Coronary artery (tissue), 2 donors: ENCODE measurements at regions not wholly inside any gene's neighbourhood (a gene's known extent, or its start where the extent isn't known, plus 50 kb on each side); places are given as distances from the start of the nearest gene placed in this dataset.

Experiments
- DNase-seq: peaks from one replicate; pipeline ENCODE4 v3.0.0-alpha.2; 2017; ENCODE audit warnings: low spot score
- H3K27ac ChIP-seq, 2 donors: fragments of 200-600 bp; sonication (generic); one replicate each; pipeline ENCODE4 v1.5.1; 2016 to 2019
- H3K4me3 ChIP-seq: fragments of 200-600 bp; sonication (generic); 2 replicates; pipeline ENCODE4 v1.5.1; 2016; ENCODE audit warnings: mild to moderate bottlenecking, moderate library complexity
- TF ChIP-seq, protein P1 (sequence below): fragments of 200-600 bp; sonication (generic); IDR thresholded peaks from one replicate; pipeline ENCODE4 v1.5.1; 2019; ENCODE audit warnings: antibody characterized with exemption

DNA sequence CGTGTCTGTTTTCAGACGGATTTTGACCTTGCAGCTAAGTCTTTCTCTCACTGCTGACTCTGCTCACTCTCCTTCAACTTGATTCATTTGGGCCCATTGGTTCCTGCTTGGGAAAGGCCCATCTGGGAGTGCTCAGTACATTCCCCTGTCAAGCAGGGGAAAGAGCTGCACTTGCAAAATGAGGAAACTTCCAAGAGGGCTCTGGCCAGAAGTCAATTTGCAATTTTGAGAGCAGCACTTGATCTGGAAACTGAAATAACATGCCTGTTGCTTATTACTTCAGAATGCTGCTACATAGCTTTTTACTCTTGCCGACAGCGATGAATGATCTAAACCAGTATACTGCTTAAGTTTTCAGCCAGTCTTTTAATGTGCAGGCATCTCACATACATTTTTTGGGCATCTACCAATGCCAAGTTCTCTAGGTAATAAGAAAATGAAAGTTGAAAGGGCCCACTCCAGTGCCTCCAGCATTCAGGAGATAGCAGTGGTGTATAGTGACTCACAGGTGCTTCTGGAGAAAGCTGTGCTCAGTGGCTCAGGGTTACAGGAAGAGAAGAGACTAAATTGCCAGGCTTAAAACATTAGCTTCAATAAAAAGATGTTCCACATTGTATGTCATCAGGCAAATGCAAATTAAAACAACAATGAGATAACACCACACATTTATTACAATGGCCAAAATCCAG is 70.1 kb upstream of the RORA start:
- H3K4me3 ChIP-seq = no peak overlapping the region
- H3K27ac ChIP-seq = no peak overlapping the region
- DNase-seq = no peak
- TF ChIP-seq, protein P1, sequence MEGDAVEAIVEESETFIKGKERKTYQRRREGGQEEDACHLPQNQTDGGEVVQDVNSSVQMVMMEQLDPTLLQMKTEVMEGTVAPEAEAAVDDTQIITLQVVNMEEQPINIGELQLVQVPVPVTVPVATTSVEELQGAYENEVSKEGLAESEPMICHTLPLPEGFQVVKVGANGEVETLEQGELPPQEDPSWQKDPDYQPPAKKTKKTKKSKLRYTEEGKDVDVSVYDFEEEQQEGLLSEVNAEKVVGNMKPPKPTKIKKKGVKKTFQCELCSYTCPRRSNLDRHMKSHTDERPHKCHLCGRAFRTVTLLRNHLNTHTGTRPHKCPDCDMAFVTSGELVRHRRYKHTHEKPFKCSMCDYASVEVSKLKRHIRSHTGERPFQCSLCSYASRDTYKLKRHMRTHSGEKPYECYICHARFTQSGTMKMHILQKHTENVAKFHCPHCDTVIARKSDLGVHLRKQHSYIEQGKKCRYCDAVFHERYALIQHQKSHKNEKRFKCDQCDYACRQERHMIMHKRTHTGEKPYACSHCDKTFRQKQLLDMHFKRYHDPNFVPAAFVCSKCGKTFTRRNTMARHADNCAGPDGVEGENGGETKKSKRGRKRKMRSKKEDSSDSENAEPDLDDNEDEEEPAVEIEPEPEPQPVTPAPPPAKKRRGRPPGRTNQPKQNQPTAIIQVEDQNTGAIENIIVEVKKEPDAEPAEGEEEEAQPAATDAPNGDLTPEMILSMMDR = no peak

DNA sequence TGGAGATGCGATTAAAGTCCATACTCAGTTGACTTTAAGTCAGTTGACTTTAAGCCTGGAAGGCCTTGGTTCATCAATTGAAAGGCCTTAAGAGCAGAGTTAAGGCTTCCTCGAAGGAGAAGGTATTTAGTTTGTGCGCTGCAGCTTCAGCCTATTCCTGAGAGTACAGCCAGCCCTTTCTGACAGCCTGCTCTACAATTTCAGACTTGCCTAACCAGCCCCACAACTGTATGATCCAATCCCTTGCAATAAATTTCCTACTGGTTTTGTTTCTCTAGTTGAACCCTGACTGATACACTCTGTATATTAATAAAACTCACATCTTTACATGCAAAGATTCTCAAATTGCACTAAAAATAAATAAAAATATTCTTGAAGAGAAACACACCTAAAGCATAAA is 66.1 kb upstream of the RORA start:
- H3K27ac ChIP-seq = no peak overlapping the region
- TF ChIP-seq, protein P1 = no peak
- DNase-seq = no peak
- H3K4me3 ChIP-seq = no peak overlapping the region

DNA sequence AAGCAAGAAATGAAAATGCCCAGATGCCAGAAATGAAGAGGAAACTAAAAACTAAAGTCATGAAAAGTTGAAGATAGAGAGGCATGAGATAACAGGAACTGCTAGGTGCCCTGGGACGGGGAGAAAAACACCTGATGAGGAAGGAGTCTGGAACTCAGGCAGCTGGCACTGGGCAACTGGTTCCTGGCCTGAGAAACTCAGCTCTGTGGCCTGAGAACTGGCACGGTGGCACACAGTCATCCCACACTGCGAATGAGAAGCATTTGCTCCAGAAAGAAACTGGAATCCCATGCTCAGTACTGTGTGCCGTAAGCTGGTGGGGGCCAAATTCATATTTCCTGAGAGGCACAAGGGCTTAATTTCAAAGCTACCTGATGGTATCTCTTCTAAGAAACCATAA is 53.6 kb upstream of the RORA start:
- TF ChIP-seq, protein P1 = no peak
- no peak for DNase-seq
- Histone ChIP-seq H3K4me3 (no peak overlapping the region), H3K27ac (no peak overlapping the region)

DNA sequence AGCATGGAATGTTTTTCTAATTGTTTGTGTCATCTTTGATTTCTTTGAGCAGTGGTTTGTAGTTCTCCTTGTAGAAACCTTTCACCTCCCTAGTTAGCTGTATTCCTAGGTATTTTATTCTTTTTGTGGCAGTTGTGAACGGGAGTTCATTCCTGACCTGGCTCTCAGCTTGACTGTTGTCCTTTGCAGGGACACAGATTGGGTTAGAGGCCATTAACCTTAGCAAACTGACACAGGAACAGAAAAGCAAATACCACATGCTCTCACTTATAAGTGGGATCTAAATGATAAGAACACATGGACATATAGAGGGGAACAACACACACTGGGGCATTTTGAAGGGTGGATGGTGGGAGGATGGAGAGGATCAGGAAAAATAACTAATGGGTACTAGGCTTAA is 52.2 kb upstream of the RORA start:
- Histone ChIP-seq H3K4me3 (no peak overlapping the region), H3K27ac (no peak overlapping the region)
- TF ChIP-seq, protein P1 = no peak
- DNase-seq = no peak
